Activated B cell treated with CpG ODN at 0.5 μM for 24 hours (primary cell): ENCODE measurements at regions not wholly inside any gene's neighbourhood (a gene's known extent, or its start where the extent isn't known, plus 50 kb on each side); places are given as distances from the start of the nearest gene placed in this dataset.

Experiments used
- ATAC-seq: fragments of 200-7000 bp; cut with Tn5 transposase; one replicate; pipeline ENCODE4 v1.10.0; 2021; ENCODE audit warnings: low read depth, mild to moderate bottlenecking, moderate library complexity
- CTCF ChIA-PET: fragments of 350-600 bp; sonication (Branson Sonifier 250); formaldehyde crosslinking; loops from one replicate; lab custom pipeline; 2021; ENCODE audit warnings: antibody characterized with exemption; lab: Charles Lee
- POLR2A ChIA-PET: fragments of 350-600 bp; sonication (Branson Sonifier 250); formaldehyde crosslinking; loops from one replicate; lab custom pipeline; 2021; ENCODE audit warnings: antibody characterized with exemption; lab: Charles Lee
- DNase-seq: peaks from one replicate; pipeline ENCODE4 v3.0.0; 2022
- H3K27ac Mint-ChIP-seq: one replicate; pipeline ENCODE4 v1.8.0; 2020; ENCODE audit warnings: mixed read lengths
- H3K27me3 Mint-ChIP-seq: one replicate; pipeline ENCODE4 v1.8.0; 2021; ENCODE audit warnings: mixed read lengths
- H3K36me3 Mint-ChIP-seq: one replicate; pipeline ENCODE4 v1.8.0; 2021; ENCODE audit warnings: low read depth, mixed read lengths
- H3K4me1 Mint-ChIP-seq: one replicate; pipeline ENCODE4 v1.8.0; 2021; ENCODE audit warnings: mixed read lengths
- H3K4me3 Mint-ChIP-seq: one replicate; pipeline ENCODE4 v1.8.0; 2020; ENCODE audit warnings: mild to moderate bottlenecking, mixed read lengths
- H3K9me3 Mint-ChIP-seq: one replicate; pipeline ENCODE4 v1.8.0; 2020; ENCODE audit warnings: mixed read lengths
- CTCF ChIP-seq: fragments of 200-600 bp; IDR thresholded peaks from one replicate; pipeline ENCODE4 v1.8.0; 2022; ENCODE audit warnings: antibody characterized with exemption, mild to moderate bottlenecking
- intact Hi-C: fragments of 100-400 bp; cut with micrococcal nuclease; formaldehyde crosslinking; loops from one replicate; pipeline ENCODE4 v1.15.1; 2024

GRCh38 chr2:234328444-234328990 is 168.4 kb downstream of the ARL4C start:
- no peak overlapping the region for H3K4me3 Mint-ChIP-seq
- DNase-seq (no peak), ATAC-seq (no peak)
- no peaks in the 10 kb centered on the region for H3K36me3 Mint-ChIP-seq
- no peak overlapping the region for H3K27ac Mint-ChIP-seq
- peaks cover 9% of the 10 kb centered on the region for H3K4me1 Mint-ChIP-seq
- no peak for TF ChIP-seq CTCF
- ChIA-PET POLR2A (no interaction called here), CTCF (no interaction called here)
- H3K9me3 Mint-ChIP-seq: peaks cover 3% of the 10 kb centered on the region
- H3K27me3 Mint-ChIP-seq: peaks cover 14% of the 10 kb centered on the region
- intact Hi-C loops: no loop called here

- ATAC-seq (no peak), DNase-seq (no peak)
- H3K27me3 Mint-ChIP-seq: peaks cover 4% of the 10 kb centered on the region
- ChIA-PET CTCF (no interaction called here), POLR2A (no interaction called here)
- peaks cover 3% of the 10 kb centered on the region for H3K9me3 Mint-ChIP-seq
- no peak for TF ChIP-seq CTCF
- no peaks in the 10 kb centered on the region for H3K36me3 Mint-ChIP-seq
- H3K4me1 Mint-ChIP-seq: peaks cover 8% of the 10 kb centered on the region
- H3K27ac Mint-ChIP-seq: no peak overlapping the region
- no peak overlapping the region for H3K4me3 Mint-ChIP-seq
- intact Hi-C loops: no loop called here
These were observed 170.2 kb downstream of the ARL4C start for GRCh38 chr2:234326694-234327093.

GRCh38 chr2:234324116-234324515 is 172.8 kb downstream of the ARL4C start:
- ChIA-PET POLR2A (no interaction called here), CTCF (no interaction called here)
- Mint-ChIP-seq H3K27ac (no peak overlapping the region), H3K4me1 (peaks cover 4% of the 10 kb centered on the region), H3K9me3 (peaks cover 3% of the 10 kb centered on the region), H3K27me3 (peaks cover 8% of the 10 kb centered on the region), H3K36me3 (no peaks in the 10 kb centered on the region), H3K4me3 (no peak overlapping the region)
- ATAC-seq (no peak), DNase-seq (no peak)
- TF ChIP-seq CTCF: no peak
- intact Hi-C loops: no loop called here

GRCh38 chr2:234322766-234323465 is 174.0 kb downstream of the ARL4C start:
- Mint-ChIP-seq H3K4me3 (no peak overlapping the region), H3K27me3 (peaks cover 8% of the 10 kb centered on the region), H3K4me1 (peaks cover 4% of the 10 kb centered on the region), H3K27ac (no peak overlapping the region), H3K36me3 (no peaks in the 10 kb centered on the region), H3K9me3 (peaks cover 3% of the 10 kb centered on the region)
- DNase-seq (no peak), ATAC-seq (no peak)
- TF ChIP-seq CTCF: no peak
- ChIA-PET POLR2A (no interaction called here), CTCF (no interaction called here)
- intact Hi-C loops: no loop called here

GRCh38 chr2:234320066-234320465 is 176.8 kb downstream of the ARL4C start:
- intact Hi-C loops: no loop called here
- no peak overlapping the region for H3K4me3 Mint-ChIP-seq
- POLR2A ChIA-PET: no interaction called here

More at GRCh38 chr2:234320066-234320465, 176.8 kb downstream of the ARL4C start:
- ATAC-seq: no peak
- peaks cover 6% of the 10 kb centered on the region for H3K9me3 Mint-ChIP-seq
- H3K36me3 Mint-ChIP-seq: no peaks in the 10 kb centered on the region
- peaks cover 4% of the 10 kb centered on the region for H3K4me1 Mint-ChIP-seq
- H3K27ac Mint-ChIP-seq: no peak overlapping the region
- no peak for TF ChIP-seq CTCF
- no peak for DNase-seq
- CTCF ChIA-PET: no interaction called here
- peaks cover 12% of the 10 kb centered on the region for H3K27me3 Mint-ChIP-seq
